PFSK-1 (cell line): ENCODE measurements at regions not wholly inside any gene's neighbourhood (a gene's known extent, or its start where the extent isn't known, plus 50 kb on each side); places are given as distances from the start of the nearest gene placed in this dataset.

Experiments used
- POLR2AphosphoS5 ChIP-seq: IDR thresholded peaks from 2 replicates; pipeline ENCODE4 v1.6.1; 2012; ENCODE audit warnings: low read depth, mild to moderate bottlenecking, control low read depth, low read length, moderate library complexity
- SIN3A ChIP-seq: IDR thresholded peaks from 2 replicates; pipeline ENCODE4 v1.6.1; 2012; ENCODE audit warnings: mild to moderate bottlenecking, low read length, moderate library complexity, borderline replicate concordance; ENCODE audit not compliant: insufficient read depth
- TAF1 ChIP-seq: IDR thresholded peaks from 2 replicates; pipeline ENCODE4 v1.6.1; 2012; ENCODE audit warnings: low read length, control low read depth, borderline replicate concordance; ENCODE audit not compliant: insufficient read depth
- TF ChIP-seq, protein P1 (sequence below), 2 experiments: IDR thresholded peaks; 2 replicates each; pipeline versions ENCODE4 v1.6.1 to v1.8.0; 2011 to 2012; ENCODE audit warnings: low read depth in 2 of 2, low read length in 2 of 2, control low read depth in 1 of 2, inconsistent platforms in 1 of 2, mild to moderate bottlenecking in 1 of 2, moderate library complexity in 1 of 2; ENCODE audit not compliant: insufficient read depth in 1 of 2

DNA sequence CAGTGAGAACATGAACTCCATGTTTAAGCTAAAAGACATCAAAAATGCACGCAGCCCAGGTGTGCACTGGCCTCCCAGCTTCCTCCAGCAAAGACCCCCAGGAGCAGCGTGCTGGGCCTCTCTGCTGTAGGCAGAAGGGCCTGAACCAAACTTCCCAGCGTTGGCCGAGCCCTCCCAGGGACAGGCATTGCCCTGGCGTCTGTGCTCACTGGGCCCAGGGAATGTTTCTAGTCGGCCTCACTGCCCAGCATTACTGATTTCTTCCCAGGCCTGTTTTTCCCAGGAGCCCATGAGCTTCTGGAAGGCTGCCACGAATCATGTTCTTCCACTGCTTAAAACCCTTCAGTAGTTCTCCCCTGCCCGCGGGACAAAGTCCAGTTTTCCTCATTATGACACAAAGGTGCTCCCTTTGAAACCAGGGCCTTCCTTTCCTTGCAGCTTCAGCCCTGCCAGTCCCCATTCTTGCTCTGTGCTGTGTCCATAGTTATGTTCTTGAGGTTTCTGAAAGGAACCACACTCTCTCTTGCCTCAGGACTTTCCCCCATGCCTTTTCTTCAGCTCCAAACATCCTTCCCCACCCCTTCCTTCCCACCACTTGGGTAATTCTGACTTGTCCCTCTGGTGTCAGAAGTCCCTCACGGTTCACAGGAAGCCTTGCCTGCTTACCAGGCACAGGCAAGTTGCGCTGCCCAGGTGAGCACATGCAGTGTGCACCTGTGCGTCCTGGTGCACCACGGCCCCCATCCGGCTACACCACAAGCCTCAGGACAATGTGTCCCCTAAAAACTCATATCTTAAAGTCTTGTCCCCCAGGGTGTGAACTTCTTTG is 93.4 kb upstream of the ENPP6 start:
- TF ChIP-seq, protein P1, sequence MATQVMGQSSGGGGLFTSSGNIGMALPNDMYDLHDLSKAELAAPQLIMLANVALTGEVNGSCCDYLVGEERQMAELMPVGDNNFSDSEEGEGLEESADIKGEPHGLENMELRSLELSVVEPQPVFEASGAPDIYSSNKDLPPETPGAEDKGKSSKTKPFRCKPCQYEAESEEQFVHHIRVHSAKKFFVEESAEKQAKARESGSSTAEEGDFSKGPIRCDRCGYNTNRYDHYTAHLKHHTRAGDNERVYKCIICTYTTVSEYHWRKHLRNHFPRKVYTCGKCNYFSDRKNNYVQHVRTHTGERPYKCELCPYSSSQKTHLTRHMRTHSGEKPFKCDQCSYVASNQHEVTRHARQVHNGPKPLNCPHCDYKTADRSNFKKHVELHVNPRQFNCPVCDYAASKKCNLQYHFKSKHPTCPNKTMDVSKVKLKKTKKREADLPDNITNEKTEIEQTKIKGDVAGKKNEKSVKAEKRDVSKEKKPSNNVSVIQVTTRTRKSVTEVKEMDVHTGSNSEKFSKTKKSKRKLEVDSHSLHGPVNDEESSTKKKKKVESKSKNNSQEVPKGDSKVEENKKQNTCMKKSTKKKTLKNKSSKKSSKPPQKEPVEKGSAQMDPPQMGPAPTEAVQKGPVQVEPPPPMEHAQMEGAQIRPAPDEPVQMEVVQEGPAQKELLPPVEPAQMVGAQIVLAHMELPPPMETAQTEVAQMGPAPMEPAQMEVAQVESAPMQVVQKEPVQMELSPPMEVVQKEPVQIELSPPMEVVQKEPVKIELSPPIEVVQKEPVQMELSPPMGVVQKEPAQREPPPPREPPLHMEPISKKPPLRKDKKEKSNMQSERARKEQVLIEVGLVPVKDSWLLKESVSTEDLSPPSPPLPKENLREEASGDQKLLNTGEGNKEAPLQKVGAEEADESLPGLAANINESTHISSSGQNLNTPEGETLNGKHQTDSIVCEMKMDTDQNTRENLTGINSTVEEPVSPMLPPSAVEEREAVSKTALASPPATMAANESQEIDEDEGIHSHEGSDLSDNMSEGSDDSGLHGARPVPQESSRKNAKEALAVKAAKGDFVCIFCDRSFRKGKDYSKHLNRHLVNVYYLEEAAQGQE (IDR thresholded peaks at IDR 0.05; ENCODE audit: insufficient read depth in 1 of 2, low read depth in 2 of 2, low read length in 2 of 2), result no peak
- no peak for TF ChIP-seq SIN3A
- no peak for TF ChIP-seq POLR2AphosphoS5
- TF ChIP-seq TAF1, result no peak
